ENCODE measurements at regions not wholly inside any gene's neighbourhood (a gene's known extent, or its start where the extent isn't known, plus 50 kb on each side); places are given as distances from the start of the nearest gene placed in this dataset.

DNA sequence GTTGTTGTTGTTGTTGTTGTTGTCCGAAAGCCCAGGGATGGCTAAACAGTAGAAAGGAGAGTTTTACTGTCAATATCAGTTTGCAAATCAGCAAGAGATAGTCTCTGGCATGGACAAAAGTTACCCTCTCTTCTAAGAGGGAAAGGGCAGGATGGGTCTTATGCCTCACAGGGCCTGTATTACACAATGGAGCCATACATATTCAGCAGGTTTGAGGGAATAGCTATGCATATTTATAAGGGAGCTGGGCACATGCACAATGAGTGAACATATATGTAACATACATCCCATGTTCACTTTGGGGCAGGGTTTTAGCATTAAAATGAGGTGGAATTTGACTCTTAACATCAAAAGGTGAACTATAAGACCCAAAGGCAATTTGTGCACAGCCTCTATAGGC, 84.4 kb upstream of the PGBD5 start:
- POLR2A ChIA-PET = no interaction called here
- Histone ChIP-seq H3K9me2 (ENCODE audit: insufficient read depth) (no peaks in the 10 kb centered on the region), H3K27ac (ENCODE audit: low read depth, low read length) (no peak overlapping the region), H4K20me1 (ENCODE audit: insufficient read depth) (no peaks in the 10 kb centered on the region), H3K9ac (ENCODE audit: low read length) (no peak overlapping the region), H2AFZ (ENCODE audit: low read depth, low read length, poor library complexity, severe bottlenecking) (no peak overlapping the region), H3K4me1 (ENCODE audit: control insufficient read depth in 1 of 2, insufficient read depth in 2 of 2, low read length in 2 of 2) (no peaks in the 10 kb centered on the region), H3K4me3 (replicated peaks in 1 of 2; ENCODE audit: low read depth in 1 of 2, low read length in 2 of 2) (no peak overlapping the region), H3K36me3 (ENCODE audit: control insufficient read depth in 1 of 2, insufficient read depth in 2 of 2, low read length in 2 of 2) (no peaks in the 10 kb centered on the region), H3K27me3 (ENCODE audit: insufficient read depth, low read length) (peaks cover 6% of the 10 kb centered on the region; the same call in 1 of the 2 replicates), H3K9me3 (ENCODE audit: control insufficient read depth in 1 of 2, insufficient read depth in 1 of 2, low read depth in 1 of 2, low read length in 2 of 2) (peaks cover 0 to 4% of the 10 kb centered on the region in 2 experiments; a peak in 1 of 4 replicates), H3K4me2 (ENCODE audit: low read length) (no peak overlapping the region), H3K79me2 (ENCODE audit: insufficient read depth, low read length) (no peaks in the 10 kb centered on the region)
- DNase-seq (ENCODE audit: low read depth, low spot score) (no peak), ATAC-seq (no peak)
- intact Hi-C loops (cut with micrococcal nuclease) = no loop called here
- TF ChIP-seq EZH2phosphoT487 (IDR thresholded peaks at IDR 0.05; ENCODE audit: borderline replicate concordance) (no peak), CEBPB (IDR thresholded peaks at IDR 0.05; ENCODE audit: low read depth) (no peak), JUND (IDR thresholded peaks at IDR 0.05) (no peak), YY1 (IDR thresholded peaks at IDR 0.05; ENCODE audit: extremely low read depth, insufficient replicate concordance, low read depth, low read length) (no peak), SRF (IDR thresholded peaks at IDR 0.05; ENCODE audit: low read depth) (no peak), POLR2A (IDR thresholded peaks at IDR 0.05; ENCODE audit: borderline replicate concordance, extremely low read depth, insufficient read depth, insufficient read length) (no peak), FOSL1 (IDR thresholded peaks at IDR 0.05; ENCODE audit: low read depth) (no peak), EZH2 (IDR thresholded peaks at IDR 0.05) (no peak), ZFX (IDR thresholded peaks at IDR 0.05) (no peak), RAD21 (IDR thresholded peaks at IDR 0.05; ENCODE audit: low read depth) (no peak), SP1 (IDR thresholded peaks at IDR 0.05; ENCODE audit: low read depth) (no peak)
- TF ChIP-seq, protein P1, sequence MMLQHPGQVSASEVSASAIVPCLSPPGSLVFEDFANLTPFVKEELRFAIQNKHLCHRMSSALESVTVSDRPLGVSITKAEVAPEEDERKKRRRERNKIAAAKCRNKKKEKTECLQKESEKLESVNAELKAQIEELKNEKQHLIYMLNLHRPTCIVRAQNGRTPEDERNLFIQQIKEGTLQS (IDR thresholded peaks at IDR 0.05) = no peak
- TF ChIP-seq, protein P2, sequence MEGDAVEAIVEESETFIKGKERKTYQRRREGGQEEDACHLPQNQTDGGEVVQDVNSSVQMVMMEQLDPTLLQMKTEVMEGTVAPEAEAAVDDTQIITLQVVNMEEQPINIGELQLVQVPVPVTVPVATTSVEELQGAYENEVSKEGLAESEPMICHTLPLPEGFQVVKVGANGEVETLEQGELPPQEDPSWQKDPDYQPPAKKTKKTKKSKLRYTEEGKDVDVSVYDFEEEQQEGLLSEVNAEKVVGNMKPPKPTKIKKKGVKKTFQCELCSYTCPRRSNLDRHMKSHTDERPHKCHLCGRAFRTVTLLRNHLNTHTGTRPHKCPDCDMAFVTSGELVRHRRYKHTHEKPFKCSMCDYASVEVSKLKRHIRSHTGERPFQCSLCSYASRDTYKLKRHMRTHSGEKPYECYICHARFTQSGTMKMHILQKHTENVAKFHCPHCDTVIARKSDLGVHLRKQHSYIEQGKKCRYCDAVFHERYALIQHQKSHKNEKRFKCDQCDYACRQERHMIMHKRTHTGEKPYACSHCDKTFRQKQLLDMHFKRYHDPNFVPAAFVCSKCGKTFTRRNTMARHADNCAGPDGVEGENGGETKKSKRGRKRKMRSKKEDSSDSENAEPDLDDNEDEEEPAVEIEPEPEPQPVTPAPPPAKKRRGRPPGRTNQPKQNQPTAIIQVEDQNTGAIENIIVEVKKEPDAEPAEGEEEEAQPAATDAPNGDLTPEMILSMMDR (IDR thresholded peaks at IDR 0.05 in 2 of 3, conservative IDR thresholded peaks at IDR 0.05 in 1 of 3; ENCODE audit: borderline replicate concordance in 1 of 3, insufficient read depth in 1 of 3, low read depth in 2 of 3, low read length in 2 of 3) = no peak
- TF ChIP-seq, protein P3, sequence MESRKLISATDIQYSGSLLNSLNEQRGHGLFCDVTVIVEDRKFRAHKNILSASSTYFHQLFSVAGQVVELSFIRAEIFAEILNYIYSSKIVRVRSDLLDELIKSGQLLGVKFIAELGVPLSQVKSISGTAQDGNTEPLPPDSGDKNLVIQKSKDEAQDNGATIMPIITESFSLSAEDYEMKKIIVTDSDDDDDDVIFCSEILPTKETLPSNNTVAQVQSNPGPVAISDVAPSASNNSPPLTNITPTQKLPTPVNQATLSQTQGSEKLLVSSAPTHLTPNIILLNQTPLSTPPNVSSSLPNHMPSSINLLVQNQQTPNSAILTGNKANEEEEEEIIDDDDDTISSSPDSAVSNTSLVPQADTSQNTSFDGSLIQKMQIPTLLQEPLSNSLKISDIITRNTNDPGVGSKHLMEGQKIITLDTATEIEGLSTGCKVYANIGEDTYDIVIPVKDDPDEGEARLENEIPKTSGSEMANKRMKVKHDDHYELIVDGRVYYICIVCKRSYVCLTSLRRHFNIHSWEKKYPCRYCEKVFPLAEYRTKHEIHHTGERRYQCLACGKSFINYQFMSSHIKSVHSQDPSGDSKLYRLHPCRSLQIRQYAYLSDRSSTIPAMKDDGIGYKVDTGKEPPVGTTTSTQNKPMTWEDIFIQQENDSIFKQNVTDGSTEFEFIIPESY (IDR thresholded peaks at IDR 0.05; ENCODE audit: extremely low read depth, insufficient replicate concordance, low read length) = no peak
- RAD21 ChIA-PET (ENCODE audit: low non-redundant PET in 1 of 2, low total read pairs in 2 of 2, uncharacterized antibody in 2 of 2, unreplicated experiment in 2 of 2) = no interaction called here
- no TSS peak for BruUV-seq (replicated peaks)
- CTCF ChIA-PET = no interaction called here
